ENCODE measurements at regions not wholly inside any gene's neighbourhood (a gene's known extent, or its start where the extent isn't known, plus 50 kb on each side); places are given as distances from the start of the nearest gene placed in this dataset.

DNA sequence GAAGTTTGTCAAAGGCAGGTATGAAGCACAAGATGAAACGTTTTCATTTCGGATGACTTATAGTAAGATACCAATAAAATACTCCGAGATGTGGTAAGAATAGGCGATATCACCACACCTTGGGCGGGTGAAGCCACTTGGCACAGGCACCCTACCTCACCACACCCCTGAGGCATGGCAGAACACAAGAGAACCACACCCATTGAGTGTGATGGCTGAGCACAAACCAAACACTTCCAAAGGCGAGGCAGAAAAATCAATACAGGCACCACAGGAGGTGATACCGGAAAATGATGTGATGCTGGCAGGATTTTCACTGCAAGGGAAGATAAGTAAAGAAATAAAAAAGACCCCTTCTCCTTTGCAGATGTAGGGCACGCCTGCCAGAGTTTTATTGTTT lies 332.9 kb upstream of the PRDM1 start:
- DNase-seq, result no peak

GRCh38 chr6:105750089-105750488 lies 336.0 kb upstream of the PRDM1 start:
- no peak for DNase-seq

GRCh38 chr6:105748737-105749161 lies 337.4 kb upstream of the PRDM1 start:
- no peak for DNase-seq

- no peak for DNase-seq
Observed at GRCh38 chr6:105747823-105748405, 338.2 kb upstream of the PRDM1 start.

GRCh38 chr6:105746509-105746908 lies 339.6 kb upstream of the PRDM1 start:
- DNase-seq, result no peak

- no peak for DNase-seq
Observed at GRCh38 chr6:105746130-105746505, 340.0 kb upstream of the PRDM1 start.

- no peak for DNase-seq
Observed at GRCh38 chr6:105745464-105746129, 340.5 kb upstream of the PRDM1 start.

GRCh38 chr6:105744815-105745214 lies 341.3 kb upstream of the PRDM1 start:
- DNase-seq, result no peak

DNA sequence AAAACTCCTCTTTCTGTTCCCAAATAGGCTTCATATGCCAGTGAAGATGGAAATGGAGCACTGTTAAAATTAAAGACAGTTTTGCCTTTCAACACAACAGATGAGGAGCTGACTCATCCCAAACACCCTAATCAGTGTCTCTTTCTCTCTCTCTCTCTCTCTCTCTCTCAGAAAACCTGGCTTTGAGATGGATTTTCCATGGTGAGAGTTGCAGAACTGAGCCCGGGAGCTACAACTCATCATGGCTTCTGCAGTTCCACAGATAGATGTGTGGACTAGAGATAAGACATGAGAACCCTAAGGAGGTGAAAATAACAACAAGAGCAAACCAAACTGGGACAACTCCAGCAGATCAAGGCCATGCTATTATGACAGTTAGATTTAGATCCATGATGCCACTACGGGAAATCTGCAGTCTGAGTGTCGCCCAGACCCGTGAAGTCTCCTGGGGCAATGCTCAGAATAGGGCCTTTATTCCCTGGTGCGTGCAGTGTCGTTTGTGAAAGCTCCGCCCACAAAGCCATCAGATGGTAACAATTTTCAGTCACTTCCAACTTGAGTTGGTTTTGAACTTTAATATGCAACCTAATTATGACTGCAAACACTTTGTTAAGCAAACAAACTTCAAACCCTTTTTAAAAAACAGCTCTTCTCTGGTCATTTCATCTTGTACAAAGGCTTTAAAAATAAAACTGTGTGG lies 338.2 kb upstream of the PREP start:
- no peak for DNase-seq

DNA sequence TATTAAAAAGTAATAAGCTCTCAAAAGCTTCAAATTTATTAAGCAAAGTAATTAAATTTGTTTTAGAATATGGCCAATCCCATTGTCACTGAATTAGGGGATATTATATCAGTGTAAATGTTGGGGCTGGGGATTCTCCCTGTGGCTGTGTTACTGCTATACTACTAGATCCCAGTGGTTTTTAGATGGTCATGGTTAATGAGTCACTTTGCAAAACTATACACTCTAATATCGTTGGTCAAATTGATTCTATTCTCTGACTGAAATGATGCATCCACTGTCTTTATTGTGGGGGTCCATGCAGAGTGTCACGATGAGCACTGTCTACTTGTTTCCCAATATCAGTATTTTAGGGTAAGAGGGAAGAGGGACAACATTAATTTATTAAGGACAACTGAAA lies 336.9 kb upstream of the PREP start:
- DNase-seq, result no peak

DNA sequence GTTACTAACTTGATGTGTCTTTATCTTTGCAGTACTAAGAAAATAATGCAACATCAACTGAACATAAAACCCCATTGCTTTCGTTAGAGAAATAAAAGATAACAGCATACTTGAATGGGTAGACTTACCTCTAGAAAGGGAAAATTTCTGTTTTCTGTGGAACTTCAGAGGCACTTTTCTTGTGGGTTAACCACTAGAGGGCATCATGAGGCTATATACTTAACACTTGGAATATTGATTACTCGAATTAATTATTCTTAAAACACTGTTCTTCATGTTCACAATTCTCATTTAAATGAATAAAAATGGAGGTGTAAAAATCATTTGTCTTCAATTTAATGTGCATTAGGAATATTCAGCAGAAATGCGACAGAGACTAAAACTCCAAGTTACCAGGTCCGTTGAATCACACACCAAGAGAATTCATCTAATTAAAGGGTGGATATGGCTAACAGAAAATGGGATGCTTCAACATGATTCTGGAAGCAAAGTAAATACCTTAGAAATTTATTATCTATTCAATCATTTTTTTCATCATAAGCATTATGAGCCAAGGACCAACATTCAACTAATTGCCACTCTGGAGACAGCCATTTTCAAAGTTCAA lies 330.8 kb upstream of the PREP start:
- no peak for DNase-seq

GRCh38 chr6:105728995-105729394 lies 326.1 kb upstream of the PREP start:
- DNase-seq, result no peak

- DNase-seq, result no peak
Observed at GRCh38 chr6:105726902-105727655, 324.2 kb upstream of the PREP start.

GRCh38 chr6:105714846-105715245 lies 312.0 kb upstream of the PREP start:
- DNase-seq, result no peak

DNA sequence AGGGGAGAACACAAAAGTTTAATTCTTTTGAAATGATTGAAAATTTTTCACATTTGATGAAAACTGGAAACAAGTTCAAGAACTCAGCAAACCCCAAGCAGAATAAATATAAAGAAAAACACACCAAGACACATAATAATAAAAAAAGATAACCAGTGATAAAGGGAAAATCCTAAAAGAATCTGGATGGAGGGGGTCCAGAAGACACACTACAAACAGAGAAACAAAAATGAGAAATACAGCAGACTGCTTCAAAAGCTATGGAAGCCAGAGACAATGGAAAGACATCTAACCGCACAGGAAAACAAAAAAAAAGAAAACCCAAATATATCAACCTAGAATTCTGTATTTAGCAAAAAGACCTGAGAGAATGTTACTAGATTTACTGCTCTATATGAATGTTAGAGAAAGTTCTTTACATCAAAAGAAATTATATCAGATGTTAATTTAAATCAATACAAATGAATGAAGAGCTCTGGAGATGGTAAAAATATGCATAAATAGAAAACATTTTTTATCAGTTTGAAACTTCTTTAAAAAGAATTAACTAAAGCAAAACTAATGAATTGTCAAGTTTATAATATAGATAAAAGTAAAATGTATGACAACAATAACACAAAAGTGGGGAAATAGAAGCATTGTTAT lies 310.7 kb upstream of the PREP start:
- DNase-seq, result no peak

GRCh38 chr6:105711216-105711615 lies 308.3 kb upstream of the PREP start:
- DNase-seq, result no peak

GRCh38 chr6:105705608-105706007 lies 302.7 kb upstream of the PREP start:
- no peak for DNase-seq

GRCh38 chr6:105695461-105695860 lies 292.6 kb upstream of the PREP start:
- DNase-seq, result no peak

- DNase-seq, result no peak
Observed at GRCh38 chr6:105692613-105693215, 289.8 kb upstream of the PREP start.

- no peak for DNase-seq
Observed at GRCh38 chr6:105691971-105692370, 289.1 kb upstream of the PREP start.

- no peak for DNase-seq
Observed at GRCh38 chr6:105691081-105691480, 288.2 kb upstream of the PREP start.

GRCh38 chr6:105688573-105688972 lies 285.7 kb upstream of the PREP start:
- DNase-seq, result no peak

Measured in activated CD4-positive, alpha-beta T cell treated with anti-CD3 and anti-CD28 coated beads for 1 hour (primary cell).